NOMO-1 treated with dmso at 0.1 percent for 144 hours (cell line): ENCODE measurements at regions not wholly inside any gene's neighbourhood (a gene's known extent, or its start where the extent isn't known, plus 50 kb on each side); places are given as distances from the start of the nearest gene placed in this dataset.
"Not testable (repeated sequence)": the region's sequence is repeated elsewhere in the genome, so short reads cannot be mapped to it uniquely, and the experiment has no call there.

ENCODE experiments used
- DNase-seq: peaks from one replicate; lab custom pipeline; 2025; ENCODE audit not compliant: unreplicated experiment; lab: John Stamatoyannopoulos, UW

- DNase-seq = no peak
Observed at GRCh38 chr5:89067362-89067761, 184.4 kb upstream of the MEF2C start.

GRCh38 chr5:89065919-89066318 lies 182.9 kb upstream of the MEF2C start:
- no peak for DNase-seq

GRCh38 chr5:89064736-89065135 lies 181.8 kb upstream of the MEF2C start:
- no peak for DNase-seq

GRCh38 chr5:89064054-89064453 lies 181.1 kb upstream of the MEF2C start:
- DNase-seq = no peak

- no peak for DNase-seq
Observed at GRCh38 chr5:89060768-89061167, 177.8 kb upstream of the MEF2C start.

- no peak for DNase-seq
Observed at GRCh38 chr5:89059274-89059673, 176.3 kb upstream of the MEF2C start.

GRCh38 chr5:89055695-89056085 lies 172.7 kb upstream of the MEF2C start:
- DNase-seq = no peak

- no peak for DNase-seq
Observed at GRCh38 chr5:89055015-89055694, 172.2 kb upstream of the MEF2C start.

GRCh38 chr5:89053547-89053946 lies 170.6 kb upstream of the MEF2C start:
- DNase-seq = no peak

- not testable (repeated sequence) for DNase-seq
Observed at GRCh38 chr5:89050062-89050461, 167.1 kb upstream of the MEF2C start.

GRCh38 chr5:89047571-89047970 lies 164.6 kb upstream of the MEF2C start:
- DNase-seq = no peak

GRCh38 chr5:89045216-89045615 lies 162.2 kb upstream of the MEF2C start:
- no peak for DNase-seq

GRCh38 chr5:89044674-89045200 lies 161.8 kb upstream of the MEF2C start:
- no peak for DNase-seq

- no peak for DNase-seq
Observed at GRCh38 chr5:89043676-89044075, 160.7 kb upstream of the MEF2C start.

- no peak for DNase-seq
Observed at GRCh38 chr5:89042746-89043145, 159.8 kb upstream of the MEF2C start.

- no peak for DNase-seq
Observed at GRCh38 chr5:89041976-89042375, 159.0 kb upstream of the MEF2C start.

- no peak for DNase-seq
Observed at GRCh38 chr5:89041249-89041779, 158.3 kb upstream of the MEF2C start.

GRCh38 chr5:89036704-89037489 lies 153.9 kb upstream of the MEF2C start:
- no peak for DNase-seq

GRCh38 chr5:89036166-89036565 lies 153.2 kb upstream of the MEF2C start:
- DNase-seq = no peak

GRCh38 chr5:89034588-89034987 lies 151.6 kb upstream of the MEF2C start:
- no peak for DNase-seq

GRCh38 chr5:89030798-89031197 lies 147.8 kb upstream of the MEF2C start:
- no peak for DNase-seq
